Coronary artery (tissue), 2 donors: ENCODE measurements at regions not wholly inside any gene's neighbourhood (a gene's known extent, or its start where the extent isn't known, plus 50 kb on each side); places are given as distances from the start of the nearest gene placed in this dataset.

Source experiments
- DNase-seq: peaks from one replicate; pipeline ENCODE4 v3.0.0-alpha.2; 2017; ENCODE audit warnings: low spot score
- H3K27ac ChIP-seq, 2 donors: fragments of 200-600 bp; sonication (generic); one replicate each; pipeline ENCODE4 v1.5.1; 2016 to 2019
- H3K4me3 ChIP-seq: fragments of 200-600 bp; sonication (generic); 2 replicates; pipeline ENCODE4 v1.5.1; 2016; ENCODE audit warnings: mild to moderate bottlenecking, moderate library complexity
- CTCF ChIP-seq: fragments of 200-600 bp; sonication (generic); IDR thresholded peaks from one replicate; pipeline ENCODE4 v1.5.1; 2019; ENCODE audit warnings: antibody characterized with exemption

GRCh38 chr5:172564883-172565282 is 76.2 kb upstream of the NEURL1B start:
- TF ChIP-seq CTCF, result no peak
- no peak overlapping the region for H3K4me3 ChIP-seq
- no peak overlapping the region for H3K27ac ChIP-seq
- DNase-seq, result no peak

GRCh38 chr5:172564188-172564587 is 76.9 kb upstream of the NEURL1B start:
- TF ChIP-seq CTCF, result no peak
- no peak overlapping the region for H3K4me3 ChIP-seq
- no peak overlapping the region for H3K27ac ChIP-seq
- DNase-seq, result no peak

GRCh38 chr5:172562443-172562842 is 78.6 kb upstream of the NEURL1B start:
- no peak for TF ChIP-seq CTCF
- DNase-seq, result no peak
- Histone ChIP-seq H3K4me3 (no peak overlapping the region), H3K27ac (no peak overlapping the region)

- TF ChIP-seq CTCF, result no peak
- DNase-seq, result no peak
- H3K4me3 ChIP-seq, result no peak overlapping the region
- H3K27ac ChIP-seq, result peak overlapping the region in 1 of 2 donors; percentile 22
These were observed 79.9 kb upstream of the NEURL1B start for GRCh38 chr5:172561151-172561550.

GRCh38 chr5:172559004-172559932 is 81.8 kb upstream of the NEURL1B start:
- H3K27ac ChIP-seq, result peak overlapping the region in 1 of 2 donors; percentile 64
- peak overlapping the region; percentile 67 for H3K4me3 ChIP-seq
- TF ChIP-seq CTCF, result no peak
- DNase-seq, result peak; percentile 78

- peak overlapping the region in 1 of 2 donors; percentile 64 for H3K27ac ChIP-seq
- H3K4me3 ChIP-seq, result peak overlapping the region; percentile 67
- DNase-seq, result no peak
- no peak for TF ChIP-seq CTCF
These were observed 82.7 kb upstream of the NEURL1B start for GRCh38 chr5:172558076-172558976.
